ENCODE measurements at regions not wholly inside any gene's neighbourhood (a gene's known extent, or its start where the extent isn't known, plus 50 kb on each side); places are given as distances from the start of the nearest gene placed in this dataset.

- TF ChIP-seq FOXM1 (IDR thresholded peaks at IDR 0.05; ENCODE audit: borderline replicate concordance) (no peak), TARDBP (IDR thresholded peaks at IDR 0.05) (no peak), SUZ12 (IDR thresholded peaks at IDR 0.05) (no peak), NFRKB (IDR thresholded peaks at IDR 0.05) (no peak), FOXA1 (IDR thresholded peaks at IDR 0.05) (no peak)
- CTCF ChIA-PET, result no interaction called here
- POLR2A ChIA-PET, result no interaction called here
- no peak for DNase-seq (ENCODE audit: extremely low spot score)
These were observed 494.3 kb upstream of the USP15 start for GRCh38 chr12:61765926-61766325.

GRCh38 chr12:61780435-61780834 is 479.8 kb upstream of the USP15 start:
- no peak for DNase-seq (ENCODE audit: extremely low spot score)
- ChIA-PET POLR2A (no interaction called here), CTCF (no interaction called here)
- TF ChIP-seq FOXK2 (IDR thresholded peaks at IDR 0.05) (no peak), ELF4 (IDR thresholded peaks at IDR 0.05) (no peak), L3MBTL2 (conservative IDR thresholded peaks at IDR 0.05) (no peak), CTBP1 (IDR thresholded peaks at IDR 0.05; ENCODE audit: borderline replicate concordance) (no peak), FOXA1 (IDR thresholded peaks at IDR 0.05) (no peak), FOXM1 (IDR thresholded peaks at IDR 0.05; ENCODE audit: borderline replicate concordance) (no peak), LEF1 (IDR thresholded peaks at IDR 0.05; ENCODE audit: borderline replicate concordance) (no peak), BHLHE40 (IDR thresholded peaks at IDR 0.05; ENCODE audit: borderline replicate concordance) (no peak), HDGF (IDR thresholded peaks at IDR 0.05; ENCODE audit: borderline replicate concordance) (no peak), SUZ12 (IDR thresholded peaks at IDR 0.05) (no peak), NFRKB (IDR thresholded peaks at IDR 0.05) (no peak), SP1 (IDR thresholded peaks at IDR 0.05) (no peak), ZNF384 (IDR thresholded peaks at IDR 0.05) (no peak), PKNOX1 (IDR thresholded peaks at IDR 0.05) (no peak; the same call in 1 of the 2 replicates), TARDBP (IDR thresholded peaks at IDR 0.05) (no peak), ARNT (IDR thresholded peaks at IDR 0.05) (no peak)

GRCh38 chr12:61781021-61781581 is 479.1 kb upstream of the USP15 start:
- TF ChIP-seq PKNOX1 (IDR thresholded peaks at IDR 0.05) (no peak), SP1 (IDR thresholded peaks at IDR 0.05) (no peak), TARDBP (IDR thresholded peaks at IDR 0.05) (no peak), SUZ12 (IDR thresholded peaks at IDR 0.05) (no peak), L3MBTL2 (conservative IDR thresholded peaks at IDR 0.05) (no peak), LEF1 (IDR thresholded peaks at IDR 0.05; ENCODE audit: borderline replicate concordance) (no peak), HDGF (IDR thresholded peaks at IDR 0.05; ENCODE audit: borderline replicate concordance) (no peak), ARNT (IDR thresholded peaks at IDR 0.05) (no peak), ZNF384 (IDR thresholded peaks at IDR 0.05) (no peak), NFRKB (IDR thresholded peaks at IDR 0.05) (no peak), CTBP1 (IDR thresholded peaks at IDR 0.05; ENCODE audit: borderline replicate concordance) (no peak), FOXA1 (IDR thresholded peaks at IDR 0.05) (no peak), BHLHE40 (IDR thresholded peaks at IDR 0.05; ENCODE audit: borderline replicate concordance) (no peak), ELF4 (IDR thresholded peaks at IDR 0.05) (no peak), FOXK2 (IDR thresholded peaks at IDR 0.05) (no peak), FOXM1 (IDR thresholded peaks at IDR 0.05; ENCODE audit: borderline replicate concordance) (no peak)
- no peak for DNase-seq (ENCODE audit: extremely low spot score)
- POLR2A ChIA-PET, result no interaction called here
- CTCF ChIA-PET, result no interaction called here

- CTCF ChIA-PET, result no interaction called here
These were observed 463.4 kb upstream of the USP15 start for GRCh38 chr12:61796846-61797245.

GRCh38 chr12:61797266-61797665 is 462.9 kb upstream of the USP15 start:
- CTCF ChIA-PET, result no interaction called here
- TF ChIP-seq ARNT (IDR thresholded peaks at IDR 0.05) (no peak), SUZ12 (IDR thresholded peaks at IDR 0.05) (no peak), FOXK2 (IDR thresholded peaks at IDR 0.05) (no peak), NFRKB (IDR thresholded peaks at IDR 0.05) (no peak), L3MBTL2 (conservative IDR thresholded peaks at IDR 0.05) (no peak), FOXM1 (IDR thresholded peaks at IDR 0.05; ENCODE audit: borderline replicate concordance) (no peak), HDGF (IDR thresholded peaks at IDR 0.05; ENCODE audit: borderline replicate concordance) (no peak), PKNOX1 (IDR thresholded peaks at IDR 0.05) (no peak), TARDBP (IDR thresholded peaks at IDR 0.05) (no peak), FOXA1 (IDR thresholded peaks at IDR 0.05) (no peak), LEF1 (IDR thresholded peaks at IDR 0.05; ENCODE audit: borderline replicate concordance) (no peak), SP1 (IDR thresholded peaks at IDR 0.05) (no peak), BHLHE40 (IDR thresholded peaks at IDR 0.05; ENCODE audit: borderline replicate concordance) (no peak), ELF4 (IDR thresholded peaks at IDR 0.05) (no peak), ZNF384 (IDR thresholded peaks at IDR 0.05) (no peak), CTBP1 (IDR thresholded peaks at IDR 0.05; ENCODE audit: borderline replicate concordance) (no peak)
- POLR2A ChIA-PET, result no interaction called here
- no peak for DNase-seq (ENCODE audit: extremely low spot score)

More at GRCh38 chr12:61796846-61797245, 463.4 kb upstream of the USP15 start:
- TF ChIP-seq SP1 (IDR thresholded peaks at IDR 0.05) (no peak), ELF4 (IDR thresholded peaks at IDR 0.05) (no peak), ARNT (IDR thresholded peaks at IDR 0.05) (no peak), SUZ12 (IDR thresholded peaks at IDR 0.05) (no peak), CTBP1 (IDR thresholded peaks at IDR 0.05; ENCODE audit: borderline replicate concordance) (no peak), FOXM1 (IDR thresholded peaks at IDR 0.05; ENCODE audit: borderline replicate concordance) (no peak), PKNOX1 (IDR thresholded peaks at IDR 0.05) (no peak), BHLHE40 (IDR thresholded peaks at IDR 0.05; ENCODE audit: borderline replicate concordance) (no peak)
- POLR2A ChIA-PET, result no interaction called here
- DNase-seq (ENCODE audit: extremely low spot score), result no peak

Data from HEK293T (cell line).